Mesothelial cell of epicardium (in vitro differentiated cells): ENCODE measurements at regions not wholly inside any gene's neighbourhood (a gene's known extent, or its start where the extent isn't known, plus 50 kb on each side); places are given as distances from the start of the nearest gene placed in this dataset.
"Not testable (repeated sequence)": the region's sequence is repeated elsewhere in the genome, so short reads cannot be mapped to it uniquely, and the experiment has no call there.

ENCODE experiments used
- DNase-seq, 2 experiments: peaks; one replicate each; pipeline ENCODE4 v3.0.0; 2021; ENCODE audit warnings: low spot score in 2 of 2; ENCODE audit not compliant: unreplicated experiment in 2 of 2
- H3K27ac Mint-ChIP-seq: 2 replicates; pipeline ENCODE4 v1.8.0; 2021; ENCODE audit warnings: mixed read lengths
- H3K27me3 Mint-ChIP-seq: 2 replicates; pipeline ENCODE4 v1.8.0; 2021; ENCODE audit warnings: low read depth, mixed read lengths
- H3K36me3 Mint-ChIP-seq: 2 replicates; pipeline ENCODE4 v1.8.0; 2021; ENCODE audit warnings: mixed read lengths
- H3K4me1 Mint-ChIP-seq: 2 replicates; pipeline ENCODE4 v1.8.0; 2021; ENCODE audit warnings: mixed read lengths
- H3K4me3 Mint-ChIP-seq: 2 replicates; pipeline ENCODE4 v1.8.0; 2021; ENCODE audit warnings: mild to moderate bottlenecking, moderate library complexity, mixed read lengths
- H3K9me3 Mint-ChIP-seq: 2 replicates; pipeline ENCODE4 v1.8.0; 2021; ENCODE audit warnings: mixed read lengths
- CTCF ChIP-seq: fragments of 200-600 bp; sonication (generic); IDR thresholded peaks from one replicate; pipeline ENCODE4 v1.5.0; 2021; ENCODE audit warnings: antibody characterized with exemption; ENCODE audit not compliant: unreplicated experiment

- Mint-ChIP-seq H3K9me3 (no peaks in the 10 kb centered on the region), H3K27ac (no peak overlapping the region), H3K27me3 (no peaks in the 10 kb centered on the region)
These were observed 174.0 kb upstream of the KCTD7 start for GRCh38 chr7:66454600-66455225.

GRCh38 chr7:66455432-66455831 is 173.2 kb upstream of the KCTD7 start:
- H3K27ac Mint-ChIP-seq, H3K27me3 Mint-ChIP-seq: not testable (repeated sequence)
- H3K36me3 Mint-ChIP-seq: peaks cover 16% of the 10 kb centered on the region

More at GRCh38 chr7:66454600-66455225, 174.0 kb upstream of the KCTD7 start:
- TF ChIP-seq CTCF: no peak
- no peaks in the 10 kb centered on the region for H3K4me1 Mint-ChIP-seq
- peaks cover 16% of the 10 kb centered on the region for H3K36me3 Mint-ChIP-seq
- DNase-seq: no peak
- H3K4me3 Mint-ChIP-seq: no peak overlapping the region

GRCh38 chr7:66456431-66456830 is 172.2 kb upstream of the KCTD7 start:
- H3K9me3 Mint-ChIP-seq, H3K4me1 Mint-ChIP-seq, DNase-seq, H3K27me3 Mint-ChIP-seq, H3K4me3 Mint-ChIP-seq, H3K27ac Mint-ChIP-seq: not testable (repeated sequence)
- peaks cover 17% of the 10 kb centered on the region for H3K36me3 Mint-ChIP-seq

More at GRCh38 chr7:66455432-66455831, 173.2 kb upstream of the KCTD7 start:
- H3K9me3 Mint-ChIP-seq, H3K4me3 Mint-ChIP-seq, DNase-seq, H3K4me1 Mint-ChIP-seq: not testable (repeated sequence)

DNA sequence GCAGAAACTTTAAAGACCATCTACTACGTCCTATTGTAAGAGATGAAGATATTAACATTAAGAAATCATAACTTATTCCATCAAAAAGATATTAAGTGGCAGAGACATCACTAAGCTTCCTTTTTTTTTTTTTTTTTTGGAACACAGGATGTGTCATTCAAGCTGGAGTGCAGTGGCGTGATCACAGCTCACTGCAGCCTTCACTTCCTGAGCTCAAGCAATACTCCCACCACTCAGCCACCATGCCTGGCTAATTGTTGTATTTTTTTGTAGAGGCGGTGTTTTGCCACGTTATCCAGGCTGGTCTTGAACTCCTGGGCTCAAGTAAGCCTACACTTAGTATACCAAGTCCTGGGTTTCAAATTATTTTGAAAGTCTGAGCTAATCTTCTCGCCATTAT is 169.7 kb upstream of the KCTD7 start:
- H3K27me3 Mint-ChIP-seq, H3K4me1 Mint-ChIP-seq, H3K9me3 Mint-ChIP-seq, H3K27ac Mint-ChIP-seq, DNase-seq, H3K4me3 Mint-ChIP-seq: not testable (repeated sequence)
- H3K36me3 Mint-ChIP-seq: peaks cover 28% of the 10 kb centered on the region

GRCh38 chr7:66459783-66460413 is 168.8 kb upstream of the KCTD7 start:
- DNase-seq, H3K4me1 Mint-ChIP-seq, H3K4me3 Mint-ChIP-seq, H3K27me3 Mint-ChIP-seq, H3K9me3 Mint-ChIP-seq, H3K27ac Mint-ChIP-seq: not testable (repeated sequence)
- peaks cover 24% of the 10 kb centered on the region for H3K36me3 Mint-ChIP-seq

DNA sequence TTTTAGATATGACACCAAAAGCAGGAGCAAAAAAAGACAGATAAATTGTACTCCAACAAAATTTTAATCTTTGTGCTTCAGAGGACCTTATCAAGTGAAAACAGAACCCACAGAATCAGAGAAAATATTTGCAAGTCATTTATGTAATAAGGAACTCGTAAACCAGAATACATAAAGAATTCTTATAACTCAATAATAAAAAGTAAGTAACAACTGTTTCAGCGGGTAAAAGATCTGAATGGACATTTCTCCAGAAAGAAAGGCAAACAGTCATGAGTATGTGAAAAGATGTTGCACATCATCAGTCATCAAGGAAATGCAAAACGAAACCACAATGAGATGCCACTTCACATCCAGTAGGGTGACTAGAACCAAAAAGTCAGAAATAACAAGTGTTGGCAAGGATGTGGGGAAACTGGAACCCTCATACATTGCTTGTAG is 167.7 kb upstream of the KCTD7 start:
- TF ChIP-seq CTCF: no peak
- no peak for DNase-seq
- Mint-ChIP-seq H3K36me3 (peaks cover 21% of the 10 kb centered on the region), H3K27me3 (no peaks in the 10 kb centered on the region), H3K4me1 (no peaks in the 10 kb centered on the region), H3K4me3 (no peak overlapping the region), H3K27ac (no peak overlapping the region), H3K9me3 (peaks cover 9% of the 10 kb centered on the region)

DNA sequence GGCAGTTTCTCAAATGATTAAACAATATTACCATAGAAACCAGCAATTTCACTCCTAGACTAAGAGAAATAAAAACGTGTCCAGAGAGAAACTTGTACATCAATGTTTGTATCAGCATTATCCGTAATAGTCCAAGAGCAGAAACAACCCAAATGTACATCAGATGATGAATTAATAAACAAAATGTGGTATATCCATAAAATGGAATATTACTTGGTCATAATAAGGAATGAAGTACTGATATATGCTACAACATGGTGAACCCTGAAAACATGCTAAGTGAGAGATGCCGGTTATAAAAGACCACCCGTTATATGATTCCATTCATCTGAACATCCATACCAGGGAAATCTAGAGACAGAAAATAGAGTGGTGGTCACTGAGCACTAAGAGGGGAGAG is 167.3 kb upstream of the KCTD7 start:
- H3K4me1 Mint-ChIP-seq, DNase-seq, H3K27ac Mint-ChIP-seq, H3K4me3 Mint-ChIP-seq, H3K27me3 Mint-ChIP-seq, H3K9me3 Mint-ChIP-seq: not testable (repeated sequence)
- H3K36me3 Mint-ChIP-seq: peaks cover 21% of the 10 kb centered on the region

DNA sequence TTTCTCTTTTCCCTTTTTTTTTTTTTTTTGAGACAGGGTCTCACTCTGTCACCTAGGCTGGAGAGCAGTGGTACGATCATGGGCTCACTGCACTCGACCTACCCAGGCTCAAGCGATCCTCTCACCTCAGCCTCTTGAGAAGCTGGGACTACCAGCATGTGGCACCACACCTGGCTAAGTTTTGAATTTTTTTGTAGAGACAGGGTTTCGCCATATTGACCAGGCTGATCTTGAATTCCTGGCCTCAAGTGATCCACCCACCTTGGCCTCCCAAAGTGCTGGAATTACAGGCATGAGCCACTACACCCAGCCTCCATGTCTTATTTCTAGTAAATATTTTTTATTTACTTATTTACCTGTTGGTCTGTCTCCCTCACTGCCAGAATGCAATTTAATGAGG is 165.8 kb upstream of the KCTD7 start:
- not testable (repeated sequence) for H3K4me1 Mint-ChIP-seq, H3K27ac Mint-ChIP-seq, DNase-seq, H3K27me3 Mint-ChIP-seq, H3K4me3 Mint-ChIP-seq, H3K9me3 Mint-ChIP-seq
- H3K36me3 Mint-ChIP-seq: peaks cover 21% of the 10 kb centered on the region
